NB4 (cell line): ENCODE measurements at regions not wholly inside any gene's neighbourhood (a gene's known extent, or its start where the extent isn't known, plus 50 kb on each side); places are given as distances from the start of the nearest gene placed in this dataset.

Experiments
- DNase-seq: peaks from one replicate; pipeline ENCODE4 v3.0.0; 2010; ENCODE audit warnings: low read depth
- H3K4me3 ChIP-seq: one replicate; pipeline ENCODE4 v1.5.1; 2011; ENCODE audit warnings: mild to moderate bottlenecking, low read depth, low read length, moderate library complexity
- CTCF ChIP-seq: IDR thresholded peaks from one replicate; pipeline ENCODE4 v1.5.1; 2012; ENCODE audit warnings: low read depth, low read length
- MAX ChIP-seq: IDR thresholded peaks from 2 replicates; pipeline ENCODE4 v1.6.1; 2011; ENCODE audit warnings: low read depth, low read length
- MYC ChIP-seq: IDR thresholded peaks from 2 replicates; pipeline ENCODE4 v1.6.1; 2011; ENCODE audit warnings: low read depth, low read length
- POLR2A ChIP-seq: IDR thresholded peaks from 2 replicates; pipeline ENCODE4 v1.6.1; 2011; ENCODE audit warnings: mild to moderate bottlenecking; ENCODE audit not compliant: insufficient read length; ENCODE audit errors: extremely low read depth

GRCh38 chr11:110909336-110909735 lies 197.1 kb upstream of the ARHGAP20 start:
- DNase-seq = no peak
- no peak for TF ChIP-seq MYC
- TF ChIP-seq CTCF = no peak
- no peak for TF ChIP-seq POLR2A
- no peak for TF ChIP-seq MAX
- H3K4me3 ChIP-seq = no peak overlapping the region

DNA sequence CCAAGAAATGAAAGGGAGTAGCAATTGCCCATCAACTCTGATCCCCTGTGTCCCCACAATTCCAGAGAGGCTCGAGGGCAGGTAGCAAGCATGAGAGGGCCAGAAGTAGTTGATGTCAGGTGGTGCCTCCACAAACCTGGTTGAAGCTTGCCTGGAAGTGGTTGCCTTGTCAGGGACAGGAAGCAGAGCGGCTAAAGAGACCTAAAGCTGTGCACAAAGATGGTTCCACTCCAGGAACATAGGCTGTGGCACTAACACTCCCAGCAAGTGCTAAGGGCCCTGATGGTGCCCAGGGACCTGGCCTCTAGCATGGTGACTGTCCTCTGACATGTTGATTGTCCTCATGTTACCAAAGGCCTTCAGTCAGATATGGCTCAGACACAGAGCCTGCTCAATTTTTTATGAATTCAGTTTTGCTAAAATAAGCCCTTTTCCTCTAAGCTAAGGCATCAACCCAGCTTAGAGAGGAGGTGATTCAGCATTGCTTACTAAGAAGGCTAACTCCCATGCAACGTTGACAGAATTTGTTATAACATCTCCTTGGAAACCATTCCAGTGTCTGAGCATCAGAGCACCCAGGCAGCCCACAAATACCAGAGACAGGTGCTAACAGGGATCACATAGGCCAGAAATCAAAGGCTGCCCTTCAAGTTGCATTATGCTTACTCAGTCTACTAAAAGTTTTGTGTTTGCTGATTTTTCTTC lies 196.3 kb upstream of the ARHGAP20 start:
- no peak overlapping the region for H3K4me3 ChIP-seq
- TF ChIP-seq CTCF = no peak
- TF ChIP-seq MYC = no peak
- no peak for DNase-seq

DNA sequence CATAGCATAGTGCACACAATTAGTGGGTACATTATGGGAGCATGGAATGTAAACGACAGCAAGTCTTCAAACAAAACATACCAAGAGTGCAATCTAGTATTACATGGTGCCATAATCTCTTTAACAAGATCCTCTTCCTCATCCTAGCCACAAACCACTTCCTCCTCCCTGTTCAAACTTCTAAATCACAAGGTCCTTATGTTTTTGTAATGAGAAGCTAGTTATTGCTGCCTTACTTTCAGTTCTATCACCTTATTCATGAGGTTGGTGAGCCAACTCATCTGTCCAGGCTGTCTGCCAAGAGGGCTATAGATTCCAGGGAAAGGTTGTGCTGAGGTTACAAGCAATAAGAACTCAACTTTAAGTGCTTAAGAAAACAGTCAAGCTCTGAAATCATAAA lies 195.4 kb upstream of the ARHGAP20 start:
- TF ChIP-seq POLR2A (no peak), MAX (peak; percentile 49; the same call in 1 of the 2 replicates)
- H3K4me3 ChIP-seq = no peak overlapping the region
- DNase-seq = peak; percentile 67

DNA sequence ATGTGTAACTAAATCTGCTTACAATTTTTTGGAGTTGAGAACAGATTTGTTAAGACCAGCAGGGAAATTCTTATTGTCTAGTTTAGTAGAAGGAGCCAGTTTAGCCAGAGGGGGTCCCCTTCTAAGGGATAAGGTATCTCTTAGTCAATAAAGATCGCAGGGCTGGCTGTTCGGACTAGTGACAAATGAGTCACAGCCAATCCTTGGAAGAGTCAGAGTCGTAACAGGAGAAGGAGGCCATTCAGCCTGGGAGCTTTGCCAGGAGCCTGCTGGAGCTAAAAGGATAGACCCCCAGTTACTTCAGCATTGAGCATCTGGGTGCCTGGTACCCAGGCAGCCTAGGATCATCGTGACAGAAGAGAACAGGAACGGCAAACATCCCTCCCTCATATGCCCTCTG lies 191.6 kb upstream of the ARHGAP20 start:
- TF ChIP-seq POLR2A = no peak
- TF ChIP-seq MYC = no peak
- TF ChIP-seq CTCF = no peak
- TF ChIP-seq MAX = no peak
- no peak for DNase-seq
- no peak overlapping the region for H3K4me3 ChIP-seq

- TF ChIP-seq POLR2A = no peak
- TF ChIP-seq MAX = no peak
- no peak for TF ChIP-seq CTCF
- TF ChIP-seq MYC = no peak
- no peak overlapping the region for H3K4me3 ChIP-seq
These were observed 191.1 kb upstream of the ARHGAP20 start for GRCh38 chr11:110903378-110903777.

DNA sequence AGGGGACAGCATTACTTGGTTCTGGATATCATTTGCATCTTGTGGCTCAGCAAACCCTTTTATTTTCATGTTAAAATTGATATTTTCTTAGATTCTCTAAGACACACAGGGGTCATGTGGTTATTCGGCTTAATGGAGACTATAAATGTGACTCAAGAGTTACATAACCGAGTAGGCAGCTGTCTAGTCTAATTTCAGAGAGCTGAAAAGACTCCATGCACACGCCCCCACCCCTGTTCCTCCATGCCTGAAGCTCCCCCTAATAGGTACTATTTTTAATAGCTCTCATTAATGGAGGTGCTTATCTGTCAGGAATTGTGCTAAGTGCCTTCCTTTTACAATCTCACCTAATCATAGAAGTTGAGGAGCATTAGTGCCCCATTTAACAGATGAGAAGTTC lies 189.2 kb upstream of the ARHGAP20 start:
- no peak for TF ChIP-seq POLR2A
- no peak for TF ChIP-seq MAX
- TF ChIP-seq MYC = no peak
- no peak for TF ChIP-seq CTCF
- no peak overlapping the region for H3K4me3 ChIP-seq
- no peak for DNase-seq

More at GRCh38 chr11:110903378-110903777, 191.1 kb upstream of the ARHGAP20 start:
- DNase-seq = no peak
